Upper lobe of left lung (tissue), 6 donors: ENCODE measurements at regions not wholly inside any gene's neighbourhood (a gene's known extent, or its start where the extent isn't known, plus 50 kb on each side); places are given as distances from the start of the nearest gene placed in this dataset.
"Not testable (repeated sequence)": the region's sequence is repeated elsewhere in the genome, so short reads cannot be mapped to it uniquely, and the experiment has no call there.

Experiments used
- ATAC-seq, 2 donors: fragments of 200-7000 bp; cut with Tn5 transposase; one replicate each; pipeline ENCODE4 v1.9.1; 2022; ENCODE audit warnings: mild to moderate bottlenecking in 2 of 2, moderate library complexity in 2 of 2; ENCODE audit not compliant: low FRiP score in 2 of 2
- DNase-seq, 2 donors: peaks; one replicate each; pipeline ENCODE4 v3.0.0-alpha.2; 2019 to 2020
- H3K27ac ChIP-seq, 4 donors: fragments of 200-600 bp; sonication (generic); one replicate each; pipeline ENCODE4 v1.5.1; 2016 to 2019
- H3K27me3 ChIP-seq, 4 donors: fragments of 200-600 bp; sonication (generic); one replicate each; pipeline ENCODE4 v1.5.1; 2017 to 2019
- H3K36me3 ChIP-seq, 4 donors: fragments of 200-600 bp; sonication (generic); one replicate each; pipeline ENCODE4 v1.5.1; 2016 to 2019
- H3K4me1 ChIP-seq, 4 donors: fragments of 200-600 bp; sonication (generic); one replicate each; pipeline ENCODE4 v1.5.1; 2018 to 2019
- H3K4me3 ChIP-seq, 4 donors: fragments of 200-600 bp; sonication (generic); one replicate each; pipeline ENCODE4 v1.5.1; 2017 to 2019; ENCODE audit warnings: mild to moderate bottlenecking in 2 of 4, moderate library complexity in 1 of 4
- H3K9me3 ChIP-seq, 4 donors: fragments of 200-600 bp; sonication (generic); one replicate each; pipeline ENCODE4 v1.5.1; 2018 to 2019
- CTCF ChIP-seq, 6 experiments: fragments of 450-650 bp in 4 of 6; fragments of 200-600 bp in 2 of 6; sonication (generic) in 2 of 6; IDR thresholded peaks; one replicate each; pipeline ENCODE4 v1.5.1; 2016 to 2019; ENCODE audit warnings: antibody characterized with exemption in 6 of 6
- EP300 ChIP-seq, 4 donors: sonication (generic); formaldehyde crosslinking; IDR thresholded peaks; one replicate each; pipeline ENCODE4 v1.5.1; 2017; ENCODE audit warnings: antibody characterized with exemption in 4 of 4, control low read depth in 2 of 4
- POLR2A ChIP-seq, 4 donors: fragments of 450-650 bp; IDR thresholded peaks; one replicate each; pipeline ENCODE4 v1.5.1; 2016 to 2017; ENCODE audit warnings: antibody characterized with exemption in 4 of 4, mild to moderate bottlenecking in 2 of 4
- POLR2AphosphoS5 ChIP-seq, 2 donors: sonication (generic); formaldehyde crosslinking; IDR thresholded peaks; one replicate each; pipeline ENCODE4 v1.5.1; 2017; ENCODE audit warnings: antibody characterized with exemption in 2 of 2
- WGBS, 2 donors: methylation state at CpG; one replicate each; pipeline ENCODE4 v1.1.5; 2017 to 2018; 5-methylcytosine and 5-hydroxymethylcytosine counted together
- donor health status: DM: no; HTN: no; CAD: no; lungs with moderate emphysema.
- donor health status: DM: no; HTN: yes; CAD: no; lungs with severe emphysema.

GRCh38 chr19:28632371-28633080, 580.4 kb downstream of the UQCRFS1 start:
- Histone ChIP-seq H3K9me3 (peaks cover 0 to 2% (median 0%) of the 10 kb centered on the region in 4 donors), H3K27ac (no peak overlapping the region), H3K4me3 (no peak overlapping the region), H3K36me3 (no peaks in the 10 kb centered on the region), H3K4me1 (no peaks in the 10 kb centered on the region), H3K27me3 (no peaks in the 10 kb centered on the region)
- TF ChIP-seq CTCF (IDR thresholded peaks at IDR 0.05) (no peak), POLR2A (IDR thresholded peaks at IDR 0.05) (no peak), POLR2AphosphoS5 (IDR thresholded peaks at IDR 0.05) (no peak), EP300 (IDR thresholded peaks at IDR 0.05) (no peak)
- WGBS, 2 donors = 70 to 76% methylated on average over 4 to 7 of the region's 7 CpGs
- DNase-seq = peak in 1 of 2 donors; percentile 16
- ATAC-seq = peak; percentile 21 to 40

- no peaks in the 10 kb centered on the region for H3K36me3 ChIP-seq
- H3K27ac ChIP-seq = no peak overlapping the region
- peaks cover 0 to 6% (median 0%) of the 10 kb centered on the region in 4 donors for H3K9me3 ChIP-seq
- WGBS, 2 donors = 81 to 90% methylated on average over 6 of the region's 6 CpGs
- H3K27me3 ChIP-seq = no peaks in the 10 kb centered on the region
- H3K4me3 ChIP-seq = no peak overlapping the region
- ATAC-seq = peak in 1 of 2 donors; percentile 19
- TF ChIP-seq CTCF (IDR thresholded peaks at IDR 0.05) = no peak
- no peak for TF ChIP-seq EP300 (IDR thresholded peaks at IDR 0.05)
- TF ChIP-seq POLR2AphosphoS5 (IDR thresholded peaks at IDR 0.05) = no peak
- TF ChIP-seq POLR2A (IDR thresholded peaks at IDR 0.05) = no peak
- no peaks in the 10 kb centered on the region for H3K4me1 ChIP-seq
- DNase-seq = no peak
Observed at GRCh38 chr19:28631961-28632360, 581.0 kb downstream of the UQCRFS1 start.

- TF ChIP-seq CTCF (IDR thresholded peaks at IDR 0.05) (no peak), POLR2A (IDR thresholded peaks at IDR 0.05) (no peak), EP300 (IDR thresholded peaks at IDR 0.05) (no peak), POLR2AphosphoS5 (IDR thresholded peaks at IDR 0.05) (no peak)
- Histone ChIP-seq H3K27me3 (no peaks in the 10 kb centered on the region), H3K9me3 (peaks cover 0 to 6% (median 0%) of the 10 kb centered on the region in 4 donors), H3K36me3 (no peaks in the 10 kb centered on the region), H3K4me1 (no peaks in the 10 kb centered on the region), H3K27ac (no peak overlapping the region), H3K4me3 (no peak overlapping the region)
- WGBS, 2 donors = 91 to 98% methylated on average over 1 of the region's 1 CpG
- no peak for DNase-seq
- no peak for ATAC-seq
Observed at GRCh38 chr19:28627669-28628068, 585.3 kb downstream of the UQCRFS1 start.

GRCh38 chr19:28626407-28626806, 586.5 kb downstream of the UQCRFS1 start:
- not testable (repeated sequence) for ATAC-seq, H3K4me3 ChIP-seq, H3K4me1 ChIP-seq, H3K27me3 ChIP-seq, H3K9me3 ChIP-seq, H3K36me3 ChIP-seq, DNase-seq, H3K27ac ChIP-seq
- whole genome bisulfite sequencing, 2 donors = 82 to 95% methylated on average over 2 of the region's 2 CpGs

GRCh38 chr19:28619816-28620429, 593.0 kb downstream of the UQCRFS1 start:
- Histone ChIP-seq H3K4me1 (no peaks in the 10 kb centered on the region), H3K27ac (no peak overlapping the region), H3K4me3 (no peak overlapping the region), H3K9me3 (peaks cover 0 to 11% (median 4%) of the 10 kb centered on the region in 4 donors), H3K27me3 (no peaks in the 10 kb centered on the region), H3K36me3 (no peaks in the 10 kb centered on the region)
- ATAC-seq = no peak
- TF ChIP-seq POLR2AphosphoS5 (IDR thresholded peaks at IDR 0.05) (no peak), CTCF (IDR thresholded peaks at IDR 0.05) (no peak), EP300 (IDR thresholded peaks at IDR 0.05) (no peak), POLR2A (IDR thresholded peaks at IDR 0.05) (no peak)
- DNase-seq = no peak
- 81 to 86% methylated on average over 5 of the region's 5 CpGs for WGBS, 2 donors
